ENCODE measurements at regions not wholly inside any gene's neighbourhood (a gene's known extent, or its start where the extent isn't known, plus 50 kb on each side); places are given as distances from the start of the nearest gene placed in this dataset.
A peak's percentile ranks its signal among the peaks of the same experiment; 100 is the strongest.
"Not testable (repeated sequence)": the region's sequence is repeated elsewhere in the genome, so short reads cannot be mapped to it uniquely, and the experiment has no call there.

GRCh38 chr6:82617648-82618047 lies 254.0 kb downstream of the TPBG start:
- CTCF ChIA-PET: interaction anchor here (0.6 to 2.5 kb wide), 12 partner anchors 12 to 442 kb away, joined by 3 to 37 read pairs (median 4); no protein-coding TSS in a partner anchor

GRCh38 chr6:82619573-82619972 lies 256.0 kb downstream of the TPBG start:
- BruUV-seq (replicated peaks): no TSS peak
- Mint-ChIP-seq H3K27me3 (ENCODE audit: insufficient read depth, unreplicated experiment) (no peaks in the 10 kb centered on the region), H3K9me3 (ENCODE audit: unreplicated experiment) (no peaks in the 10 kb centered on the region), H3K27ac (ENCODE audit: low read depth, unreplicated experiment) (no peak overlapping the region), H3K36me3 (ENCODE audit: insufficient read depth, unreplicated experiment) (no peaks in the 10 kb centered on the region), H3K4me3 (ENCODE audit: unreplicated experiment) (no peak overlapping the region), H3K4me1 (ENCODE audit: insufficient read depth, unreplicated experiment) (no peaks in the 10 kb centered on the region)
- TF ChIP-seq CTCF (IDR thresholded peaks at IDR 0.05; ENCODE audit: unreplicated experiment): no peak
- DNase-seq (ENCODE audit: unreplicated experiment): no peak
- intact Hi-C loops (cut with micrococcal nuclease): no loop called here
- ChIA-PET CTCF (interaction anchor here (0.5 kb wide), 1 partner anchor 435 kb away, joined by 3 read pairs; no protein-coding TSS in a partner anchor), POLR2A (no interaction called here)

More at GRCh38 chr6:82617648-82618047, 254.0 kb downstream of the TPBG start:
- no TSS peak for BruUV-seq (replicated peaks)
- TF ChIP-seq CTCF (IDR thresholded peaks at IDR 0.05; ENCODE audit: unreplicated experiment): no peak
- Mint-ChIP-seq H3K27ac (ENCODE audit: low read depth, unreplicated experiment) (no peak overlapping the region), H3K9me3 (ENCODE audit: unreplicated experiment) (no peaks in the 10 kb centered on the region), H3K4me1 (ENCODE audit: insufficient read depth, unreplicated experiment) (no peaks in the 10 kb centered on the region), H3K4me3 (ENCODE audit: unreplicated experiment) (no peak overlapping the region), H3K36me3 (ENCODE audit: insufficient read depth, unreplicated experiment) (no peaks in the 10 kb centered on the region), H3K27me3 (ENCODE audit: insufficient read depth, unreplicated experiment) (no peaks in the 10 kb centered on the region)
- POLR2A ChIA-PET: interaction anchor here (0.7 kb wide), 1 partner anchor 47 kb away, joined by 3 read pairs; no protein-coding TSS in a partner anchor
- intact Hi-C loops (cut with micrococcal nuclease): no loop called here
- DNase-seq (ENCODE audit: unreplicated experiment): peak; percentile 8

GRCh38 chr6:82622461-82622860 lies 258.8 kb downstream of the TPBG start:
- Mint-ChIP-seq H3K9me3 (ENCODE audit: unreplicated experiment) (no peaks in the 10 kb centered on the region), H3K4me3 (ENCODE audit: unreplicated experiment) (no peak overlapping the region), H3K27ac (ENCODE audit: low read depth, unreplicated experiment) (no peak overlapping the region), H3K27me3 (ENCODE audit: insufficient read depth, unreplicated experiment) (no peaks in the 10 kb centered on the region), H3K4me1 (ENCODE audit: insufficient read depth, unreplicated experiment) (no peaks in the 10 kb centered on the region), H3K36me3 (ENCODE audit: insufficient read depth, unreplicated experiment) (no peaks in the 10 kb centered on the region)
- no peak for TF ChIP-seq CTCF (IDR thresholded peaks at IDR 0.05; ENCODE audit: unreplicated experiment)
- no TSS peak for BruUV-seq (replicated peaks)
- no peak for DNase-seq (ENCODE audit: unreplicated experiment)
- intact Hi-C loops (cut with micrococcal nuclease): no loop called here
- POLR2A ChIA-PET: no interaction called here
- CTCF ChIA-PET: interaction anchor here (1.5 kb wide), 1 partner anchor 435 kb away, joined by 3 read pairs; no protein-coding TSS in a partner anchor

DNA sequence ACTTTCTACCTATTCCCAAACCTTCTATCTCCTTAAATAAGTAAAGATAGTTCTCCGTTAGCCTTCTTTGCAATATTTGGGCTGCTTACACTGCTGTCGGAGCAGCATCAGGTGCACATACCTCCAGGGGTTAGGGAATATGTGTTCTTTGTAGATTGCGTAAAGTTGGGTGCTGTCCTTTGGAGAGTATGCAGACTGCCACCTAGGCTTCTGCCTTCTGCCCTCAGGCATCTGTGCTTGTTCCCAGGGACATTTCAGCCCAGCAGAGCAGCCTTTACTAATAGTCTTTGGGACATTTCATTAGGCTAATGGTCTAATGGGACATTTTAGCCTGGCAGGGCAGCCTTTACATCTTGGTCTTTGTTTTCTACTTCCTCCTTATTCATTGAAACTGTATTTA lies 260.6 kb downstream of the TPBG start:
- Mint-ChIP-seq H3K4me3 (ENCODE audit: unreplicated experiment) (no peak overlapping the region), H3K36me3 (ENCODE audit: insufficient read depth, unreplicated experiment) (no peaks in the 10 kb centered on the region), H3K4me1 (ENCODE audit: insufficient read depth, unreplicated experiment) (no peaks in the 10 kb centered on the region), H3K27ac (ENCODE audit: low read depth, unreplicated experiment) (no peak overlapping the region), H3K27me3 (ENCODE audit: insufficient read depth, unreplicated experiment) (no peaks in the 10 kb centered on the region), H3K9me3 (ENCODE audit: unreplicated experiment) (no peaks in the 10 kb centered on the region)
- BruUV-seq (replicated peaks): no TSS peak
- CTCF ChIA-PET: no interaction called here
- POLR2A ChIA-PET: no interaction called here
- peak; percentile 5 for DNase-seq (ENCODE audit: unreplicated experiment)
- intact Hi-C loops (cut with micrococcal nuclease): no loop called here
- TF ChIP-seq CTCF (IDR thresholded peaks at IDR 0.05; ENCODE audit: unreplicated experiment): no peak

- H3K27me3 Mint-ChIP-seq (ENCODE audit: insufficient read depth, unreplicated experiment); DNase-seq (ENCODE audit: unreplicated experiment); H3K9me3 Mint-ChIP-seq (ENCODE audit: unreplicated experiment); H3K4me1 Mint-ChIP-seq (ENCODE audit: insufficient read depth, unreplicated experiment); H3K27ac Mint-ChIP-seq (ENCODE audit: low read depth, unreplicated experiment); H3K4me3 Mint-ChIP-seq (ENCODE audit: unreplicated experiment); H3K36me3 Mint-ChIP-seq (ENCODE audit: insufficient read depth, unreplicated experiment); CTCF ChIA-PET; BruUV-seq (replicated peaks); POLR2A ChIA-PET; intact Hi-C loops (cut with micrococcal nuclease): not testable (repeated sequence)
Observed at GRCh38 chr6:82626946-82627345, 263.3 kb downstream of the TPBG start.
